NB4 (cell line): ENCODE measurements at regions not wholly inside any gene's neighbourhood (a gene's known extent, or its start where the extent isn't known, plus 50 kb on each side); places are given as distances from the start of the nearest gene placed in this dataset.

Experiments used
- DNase-seq: peaks from one replicate; pipeline ENCODE4 v3.0.0; 2010; ENCODE audit warnings: low read depth
- H3K4me3 ChIP-seq: one replicate; pipeline ENCODE4 v1.5.1; 2011; ENCODE audit warnings: mild to moderate bottlenecking, low read depth, low read length, moderate library complexity
- MYC ChIP-seq: IDR thresholded peaks from 2 replicates; pipeline ENCODE4 v1.6.1; 2011; ENCODE audit warnings: low read depth, low read length
- POLR2A ChIP-seq: IDR thresholded peaks from 2 replicates; pipeline ENCODE4 v1.6.1; 2011; ENCODE audit warnings: mild to moderate bottlenecking; ENCODE audit not compliant: insufficient read length; ENCODE audit errors: extremely low read depth
- TF ChIP-seq, protein P1 (sequence below): IDR thresholded peaks from one replicate; pipeline ENCODE4 v1.5.1; 2012; ENCODE audit warnings: low read depth, low read length
- TF ChIP-seq, protein P2 (sequence below): IDR thresholded peaks from 2 replicates; pipeline ENCODE4 v1.6.1; 2011; ENCODE audit warnings: low read depth, low read length

- TF ChIP-seq, protein P1, sequence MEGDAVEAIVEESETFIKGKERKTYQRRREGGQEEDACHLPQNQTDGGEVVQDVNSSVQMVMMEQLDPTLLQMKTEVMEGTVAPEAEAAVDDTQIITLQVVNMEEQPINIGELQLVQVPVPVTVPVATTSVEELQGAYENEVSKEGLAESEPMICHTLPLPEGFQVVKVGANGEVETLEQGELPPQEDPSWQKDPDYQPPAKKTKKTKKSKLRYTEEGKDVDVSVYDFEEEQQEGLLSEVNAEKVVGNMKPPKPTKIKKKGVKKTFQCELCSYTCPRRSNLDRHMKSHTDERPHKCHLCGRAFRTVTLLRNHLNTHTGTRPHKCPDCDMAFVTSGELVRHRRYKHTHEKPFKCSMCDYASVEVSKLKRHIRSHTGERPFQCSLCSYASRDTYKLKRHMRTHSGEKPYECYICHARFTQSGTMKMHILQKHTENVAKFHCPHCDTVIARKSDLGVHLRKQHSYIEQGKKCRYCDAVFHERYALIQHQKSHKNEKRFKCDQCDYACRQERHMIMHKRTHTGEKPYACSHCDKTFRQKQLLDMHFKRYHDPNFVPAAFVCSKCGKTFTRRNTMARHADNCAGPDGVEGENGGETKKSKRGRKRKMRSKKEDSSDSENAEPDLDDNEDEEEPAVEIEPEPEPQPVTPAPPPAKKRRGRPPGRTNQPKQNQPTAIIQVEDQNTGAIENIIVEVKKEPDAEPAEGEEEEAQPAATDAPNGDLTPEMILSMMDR = no peak
- TF ChIP-seq MYC (no peak), POLR2A (no peak)
- TF ChIP-seq, protein P2, sequence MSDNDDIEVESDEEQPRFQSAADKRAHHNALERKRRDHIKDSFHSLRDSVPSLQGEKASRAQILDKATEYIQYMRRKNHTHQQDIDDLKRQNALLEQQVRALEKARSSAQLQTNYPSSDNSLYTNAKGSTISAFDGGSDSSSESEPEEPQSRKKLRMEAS = no peak
- no peak overlapping the region for H3K4me3 ChIP-seq
- DNase-seq = no peak
These were observed 59.3 kb upstream of the JAG1 start for GRCh38 chr20:10733122-10733521.

GRCh38 chr20:10735195-10735949 is 61.6 kb upstream of the JAG1 start:
- TF ChIP-seq, protein P2 = no peak
- TF ChIP-seq POLR2A = no peak
- TF ChIP-seq, protein P1 = no peak
- TF ChIP-seq MYC = no peak
- DNase-seq = no peak
- no peak overlapping the region for H3K4me3 ChIP-seq

DNA sequence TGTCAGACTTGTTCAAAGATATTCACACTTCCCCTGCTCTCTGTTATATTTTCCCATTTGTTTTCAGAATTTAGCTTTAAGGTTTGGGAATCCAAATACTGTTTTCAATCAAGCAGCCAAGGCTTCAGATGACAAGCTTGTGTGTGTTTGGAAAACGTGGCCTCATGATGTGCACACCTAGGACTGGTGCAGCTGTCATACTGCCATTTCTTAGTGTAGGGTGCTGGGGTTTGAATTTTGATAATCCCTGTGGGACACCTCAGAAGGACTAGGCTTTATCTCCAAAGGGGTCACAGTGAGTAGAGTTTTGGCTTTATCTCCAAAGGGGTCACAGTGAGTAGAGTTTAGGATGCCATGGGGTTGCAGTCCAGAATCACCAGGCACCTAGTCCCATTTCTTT is 65.3 kb upstream of the JAG1 start:
- no peak for DNase-seq
- no peak overlapping the region for H3K4me3 ChIP-seq
- no peak for TF ChIP-seq MYC
- TF ChIP-seq POLR2A = no peak
- TF ChIP-seq, protein P2 = no peak
- TF ChIP-seq, protein P1 = no peak

GRCh38 chr20:10739566-10739965 is 65.8 kb upstream of the JAG1 start:
- TF ChIP-seq, protein P1 = no peak
- no peak for TF ChIP-seq MYC
- TF ChIP-seq POLR2A = no peak
- TF ChIP-seq, protein P2 = no peak
- DNase-seq = no peak
- H3K4me3 ChIP-seq = no peak overlapping the region

DNA sequence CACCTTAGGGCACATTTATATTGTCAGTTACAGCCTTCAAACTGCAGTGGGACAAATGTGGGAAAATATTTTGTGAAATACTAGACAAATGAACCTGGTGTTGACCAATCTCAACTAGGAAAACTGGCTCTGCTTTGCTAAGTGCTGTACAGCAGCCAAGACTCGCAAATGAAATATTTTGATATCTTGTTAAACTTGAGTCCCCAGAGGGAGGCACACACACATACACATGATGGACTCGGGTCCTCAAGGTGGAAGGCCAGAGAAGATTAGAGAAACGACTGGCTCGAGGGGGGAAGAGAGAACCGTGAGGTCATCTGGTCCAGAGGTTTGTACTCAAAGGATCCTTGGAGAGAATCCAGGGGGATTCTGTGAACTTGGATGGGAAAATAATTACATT is 67.3 kb upstream of the JAG1 start:
- no peak for DNase-seq
- no peak overlapping the region for H3K4me3 ChIP-seq
- TF ChIP-seq, protein P2 = no peak
- TF ChIP-seq, protein P1 = no peak
- TF ChIP-seq MYC (no peak), POLR2A (no peak)
